Sigmoid colon (tissue), 4 donors: ENCODE measurements at regions not wholly inside any gene's neighbourhood (a gene's known extent, or its start where the extent isn't known, plus 50 kb on each side); places are given as distances from the start of the nearest gene placed in this dataset.

Experiments used
- CTCF ChIP-seq, 4 experiments: fragments of 450-650 bp in 3 of 4; fragments of 200-600 bp in 1 of 4; IDR thresholded peaks; one replicate each; pipeline ENCODE4 v1.5.1; 2016 to 2019; ENCODE audit warnings: antibody characterized with exemption in 4 of 4, mild to moderate bottlenecking in 3 of 4, moderate library complexity in 2 of 4
- EP300 ChIP-seq, 4 donors: sonication (generic); formaldehyde crosslinking; IDR thresholded peaks; one replicate each; pipeline ENCODE4 v1.6.1; 2017; ENCODE audit warnings: antibody characterized with exemption in 4 of 4
- POLR2A ChIP-seq, 2 donors: fragments of 450-650 bp; IDR thresholded peaks; one replicate each; pipeline ENCODE4 v1.6.1; 2016; ENCODE audit warnings: antibody characterized with exemption in 2 of 2, mild to moderate bottlenecking in 2 of 2, moderate library complexity in 2 of 2

DNA sequence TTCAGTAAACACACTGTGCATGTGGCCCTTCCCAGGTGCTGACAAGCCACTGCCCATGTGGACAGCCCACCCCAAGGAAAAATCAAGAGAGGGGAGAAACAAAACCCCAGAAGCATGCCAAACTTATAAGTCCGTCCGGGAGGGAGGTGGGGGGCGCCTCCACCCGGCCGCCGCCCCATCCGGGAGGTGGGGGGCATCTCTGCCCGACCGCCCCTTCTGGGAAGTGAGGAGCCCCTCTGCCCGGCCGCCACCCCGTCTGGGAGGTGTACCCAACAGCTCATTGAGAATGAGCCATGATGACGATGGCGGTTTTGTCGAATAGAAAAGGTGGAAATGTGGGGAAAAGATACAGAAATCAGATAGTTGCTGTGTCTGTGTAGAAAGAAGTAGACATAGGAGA is 53.8 kb upstream of the C2CD4B start:
- TF ChIP-seq EP300 (IDR thresholded peaks at IDR 0.05) (no peak), CTCF (IDR thresholded peaks at IDR 0.05) (no peak), POLR2A (IDR thresholded peaks at IDR 0.05) (no peak)
